GM23338 (cell line): ENCODE measurements at regions not wholly inside any gene's neighbourhood (a gene's known extent, or its start where the extent isn't known, plus 50 kb on each side); places are given as distances from the start of the nearest gene placed in this dataset.

Experiments used
- CREB1 ChIP-seq: fragments of 250-450 bp; sonication (Bioruptor Pico); IDR thresholded peaks from 2 replicates; pipeline ENCODE4 v1.5.0; 2020; ENCODE audit warnings: low read depth, mild to moderate bottlenecking, moderate library complexity
- EZH2 ChIP-seq: fragments of 200-600 bp; sonication (generic); IDR thresholded peaks from one replicate; pipeline ENCODE4 v1.8.0; 2017; ENCODE audit warnings: antibody characterized with exemption, mild to moderate bottlenecking, low read depth; ENCODE audit not compliant: unreplicated experiment
- EZH2phosphoT487 ChIP-seq: fragments of 200-600 bp; sonication (generic); IDR thresholded peaks from one replicate; pipeline ENCODE4 v1.8.1; 2018; ENCODE audit warnings: antibody characterized with exemption; ENCODE audit not compliant: unreplicated experiment
- JUNB ChIP-seq: IDR thresholded peaks from one replicate; pipeline ENCODE4 v1.6.1; 2016; ENCODE audit warnings: antibody characterized with exemption; ENCODE audit not compliant: unreplicated experiment
- NANOG ChIP-seq: IDR thresholded peaks from 2 replicates; pipeline ENCODE4 v1.6.1; 2016; ENCODE audit warnings: antibody characterized with exemption, borderline replicate concordance
- POLR2AphosphoS5 ChIP-seq: IDR thresholded peaks from 2 replicates; pipeline ENCODE4 v1.6.1; 2016; ENCODE audit warnings: antibody characterized with exemption, low read depth
- STAT1 ChIP-seq: IDR thresholded peaks from one replicate; pipeline ENCODE4 v1.6.1; 2016; ENCODE audit warnings: antibody characterized with exemption; ENCODE audit not compliant: unreplicated experiment
- ZNF114 ChIP-seq: fragments of 250-450 bp; sonication (Bioruptor Pico); IDR thresholded peaks from 2 replicates; pipeline ENCODE4 v1.5.0; 2020; ENCODE audit warnings: mild to moderate bottlenecking, moderate library complexity
- TF ChIP-seq, protein P1 (sequence below), 2 experiments: fragments of 200-600 bp in 1 of 2; sonication (generic) in 1 of 2; conservative IDR thresholded peaks; 2 replicates each; pipeline versions ENCODE4 v1.5.1 to v1.6.1; 2016 to 2017; ENCODE audit warnings: antibody characterized with exemption in 2 of 2, low read depth in 2 of 2, mild to moderate bottlenecking in 2 of 2, moderate library complexity in 1 of 2
- TF ChIP-seq, protein P2 (sequence below): fragments of 250-450 bp; sonication (Bioruptor Pico); IDR thresholded peaks from 2 replicates; pipeline ENCODE4 v1.5.0; 2020; ENCODE audit warnings: mild to moderate bottlenecking, moderate library complexity
- TF ChIP-seq, protein P3 (sequence below): IDR thresholded peaks from one replicate; pipeline ENCODE4 v1.6.1; 2018; ENCODE audit warnings: antibody characterized with exemption; ENCODE audit not compliant: unreplicated experiment
- TF ChIP-seq, protein P4 (sequence below): IDR thresholded peaks from 2 replicates; pipeline ENCODE4 v1.6.1; 2016; ENCODE audit warnings: antibody characterized with exemption

DNA sequence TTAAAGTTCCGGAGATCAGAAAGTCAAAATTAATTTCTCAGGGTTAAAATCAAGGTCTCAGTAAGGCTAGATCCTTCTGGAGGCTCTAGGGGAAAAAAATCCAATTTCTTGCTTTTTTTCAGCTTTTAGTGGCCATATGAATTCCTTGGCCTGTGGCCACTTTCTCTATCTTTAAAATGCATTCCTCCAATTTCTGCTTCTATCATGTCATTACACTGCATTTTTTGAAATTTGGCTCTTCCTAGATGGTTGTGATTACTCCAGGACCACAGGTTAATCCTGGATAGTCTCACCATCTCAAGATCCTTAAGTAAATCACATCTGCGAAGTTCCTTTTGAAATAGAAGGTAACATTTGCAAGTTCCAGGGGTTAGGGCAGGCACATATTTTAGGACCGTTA lies 1294.9 kb upstream of the CITED2 start:
- no peak for TF ChIP-seq POLR2AphosphoS5
- no peak for TF ChIP-seq EZH2phosphoT487
- TF ChIP-seq, protein P1, sequence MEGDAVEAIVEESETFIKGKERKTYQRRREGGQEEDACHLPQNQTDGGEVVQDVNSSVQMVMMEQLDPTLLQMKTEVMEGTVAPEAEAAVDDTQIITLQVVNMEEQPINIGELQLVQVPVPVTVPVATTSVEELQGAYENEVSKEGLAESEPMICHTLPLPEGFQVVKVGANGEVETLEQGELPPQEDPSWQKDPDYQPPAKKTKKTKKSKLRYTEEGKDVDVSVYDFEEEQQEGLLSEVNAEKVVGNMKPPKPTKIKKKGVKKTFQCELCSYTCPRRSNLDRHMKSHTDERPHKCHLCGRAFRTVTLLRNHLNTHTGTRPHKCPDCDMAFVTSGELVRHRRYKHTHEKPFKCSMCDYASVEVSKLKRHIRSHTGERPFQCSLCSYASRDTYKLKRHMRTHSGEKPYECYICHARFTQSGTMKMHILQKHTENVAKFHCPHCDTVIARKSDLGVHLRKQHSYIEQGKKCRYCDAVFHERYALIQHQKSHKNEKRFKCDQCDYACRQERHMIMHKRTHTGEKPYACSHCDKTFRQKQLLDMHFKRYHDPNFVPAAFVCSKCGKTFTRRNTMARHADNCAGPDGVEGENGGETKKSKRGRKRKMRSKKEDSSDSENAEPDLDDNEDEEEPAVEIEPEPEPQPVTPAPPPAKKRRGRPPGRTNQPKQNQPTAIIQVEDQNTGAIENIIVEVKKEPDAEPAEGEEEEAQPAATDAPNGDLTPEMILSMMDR (conservative IDR thresholded peaks at IDR 0.05; ENCODE audit: low read depth in 2 of 2): no peak
- no peak for TF ChIP-seq ZNF114 (CRISPR knock-in tag)
- TF ChIP-seq NANOG: no peak
- no peak for TF ChIP-seq EZH2
- TF ChIP-seq, protein P2, sequence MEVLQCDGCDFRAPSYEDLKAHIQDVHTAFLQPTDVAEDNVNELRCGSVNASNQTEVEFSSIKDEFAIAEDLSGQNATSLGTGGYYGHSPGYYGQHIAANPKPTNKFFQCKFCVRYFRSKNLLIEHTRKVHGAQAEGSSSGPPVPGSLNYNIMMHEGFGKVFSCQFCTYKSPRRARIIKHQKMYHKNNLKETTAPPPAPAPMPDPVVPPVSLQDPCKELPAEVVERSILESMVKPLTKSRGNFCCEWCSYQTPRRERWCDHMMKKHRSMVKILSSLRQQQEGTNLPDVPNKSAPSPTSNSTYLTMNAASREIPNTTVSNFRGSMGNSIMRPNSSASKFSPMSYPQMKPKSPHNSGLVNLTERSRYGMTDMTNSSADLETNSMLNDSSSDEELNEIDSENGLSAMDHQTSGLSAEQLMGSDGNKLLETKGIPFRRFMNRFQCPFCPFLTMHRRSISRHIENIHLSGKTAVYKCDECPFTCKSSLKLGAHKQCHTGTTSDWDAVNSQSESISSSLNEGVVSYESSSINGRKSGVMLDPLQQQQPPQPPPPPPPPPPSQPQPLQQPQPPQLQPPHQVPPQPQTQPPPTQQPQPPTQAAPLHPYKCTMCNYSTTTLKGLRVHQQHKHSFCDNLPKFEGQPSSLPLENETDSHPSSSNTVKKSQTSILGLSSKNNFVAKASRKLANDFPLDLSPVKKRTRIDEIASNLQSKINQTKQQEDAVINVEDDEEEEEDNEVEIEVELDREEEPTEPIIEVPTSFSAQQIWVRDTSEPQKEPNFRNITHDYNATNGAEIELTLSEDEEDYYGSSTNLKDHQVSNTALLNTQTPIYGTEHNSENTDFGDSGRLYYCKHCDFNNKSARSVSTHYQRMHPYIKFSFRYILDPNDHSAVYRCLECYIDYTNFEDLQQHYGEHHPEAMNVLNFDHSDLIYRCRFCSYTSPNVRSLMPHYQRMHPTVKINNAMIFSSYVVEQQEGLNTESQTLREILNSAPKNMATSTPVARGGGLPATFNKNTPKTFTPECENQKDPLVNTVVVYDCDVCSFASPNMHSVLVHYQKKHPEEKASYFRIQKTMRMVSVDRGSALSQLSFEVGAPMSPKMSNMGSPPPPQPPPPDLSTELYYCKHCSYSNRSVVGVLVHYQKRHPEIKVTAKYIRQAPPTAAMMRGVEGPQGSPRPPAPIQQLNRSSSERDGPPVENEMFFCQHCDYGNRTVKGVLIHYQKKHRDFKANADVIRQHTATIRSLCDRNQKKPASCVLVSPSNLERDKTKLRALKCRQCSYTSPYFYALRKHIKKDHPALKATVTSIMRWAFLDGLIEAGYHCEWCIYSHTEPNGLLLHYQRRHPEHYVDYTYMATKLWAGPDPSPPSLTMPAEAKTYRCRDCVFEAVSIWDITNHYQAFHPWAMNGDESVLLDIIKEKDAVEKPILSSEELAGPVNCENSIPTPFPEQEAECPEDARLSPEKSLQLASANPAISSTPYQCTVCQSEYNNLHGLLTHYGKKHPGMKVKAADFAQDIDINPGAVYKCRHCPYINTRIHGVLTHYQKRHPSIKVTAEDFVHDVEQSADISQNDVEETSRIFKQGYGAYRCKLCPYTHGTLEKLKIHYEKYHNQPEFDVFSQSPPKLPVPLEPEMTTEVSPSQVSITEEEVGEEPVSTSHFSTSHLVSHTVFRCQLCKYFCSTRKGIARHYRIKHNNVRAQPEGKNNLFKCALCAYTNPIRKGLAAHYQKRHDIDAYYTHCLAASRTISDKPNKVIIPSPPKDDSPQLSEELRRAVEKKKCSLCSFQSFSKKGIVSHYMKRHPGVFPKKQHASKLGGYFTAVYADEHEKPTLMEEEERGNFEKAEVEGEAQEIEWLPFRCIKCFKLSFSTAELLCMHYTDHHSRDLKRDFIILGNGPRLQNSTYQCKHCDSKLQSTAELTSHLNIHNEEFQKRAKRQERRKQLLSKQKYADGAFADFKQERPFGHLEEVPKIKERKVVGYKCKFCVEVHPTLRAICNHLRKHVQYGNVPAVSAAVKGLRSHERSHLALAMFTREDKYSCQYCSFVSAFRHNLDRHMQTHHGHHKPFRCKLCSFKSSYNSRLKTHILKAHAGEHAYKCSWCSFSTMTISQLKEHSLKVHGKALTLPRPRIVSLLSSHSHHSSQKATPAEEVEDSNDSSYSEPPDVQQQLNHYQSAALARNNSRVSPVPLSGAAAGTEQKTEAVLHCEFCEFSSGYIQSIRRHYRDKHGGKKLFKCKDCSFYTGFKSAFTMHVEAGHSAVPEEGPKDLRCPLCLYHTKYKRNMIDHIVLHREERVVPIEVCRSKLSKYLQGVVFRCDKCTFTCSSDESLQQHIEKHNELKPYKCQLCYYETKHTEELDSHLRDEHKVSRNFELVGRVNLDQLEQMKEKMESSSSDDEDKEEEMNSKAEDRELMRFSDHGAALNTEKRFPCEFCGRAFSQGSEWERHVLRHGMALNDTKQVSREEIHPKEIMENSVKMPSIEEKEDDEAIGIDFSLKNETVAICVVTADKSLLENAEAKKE (CRISPR knock-in tag): no peak
- no peak for TF ChIP-seq CREB1 (CRISPR knock-in tag)
- TF ChIP-seq, protein P3, sequence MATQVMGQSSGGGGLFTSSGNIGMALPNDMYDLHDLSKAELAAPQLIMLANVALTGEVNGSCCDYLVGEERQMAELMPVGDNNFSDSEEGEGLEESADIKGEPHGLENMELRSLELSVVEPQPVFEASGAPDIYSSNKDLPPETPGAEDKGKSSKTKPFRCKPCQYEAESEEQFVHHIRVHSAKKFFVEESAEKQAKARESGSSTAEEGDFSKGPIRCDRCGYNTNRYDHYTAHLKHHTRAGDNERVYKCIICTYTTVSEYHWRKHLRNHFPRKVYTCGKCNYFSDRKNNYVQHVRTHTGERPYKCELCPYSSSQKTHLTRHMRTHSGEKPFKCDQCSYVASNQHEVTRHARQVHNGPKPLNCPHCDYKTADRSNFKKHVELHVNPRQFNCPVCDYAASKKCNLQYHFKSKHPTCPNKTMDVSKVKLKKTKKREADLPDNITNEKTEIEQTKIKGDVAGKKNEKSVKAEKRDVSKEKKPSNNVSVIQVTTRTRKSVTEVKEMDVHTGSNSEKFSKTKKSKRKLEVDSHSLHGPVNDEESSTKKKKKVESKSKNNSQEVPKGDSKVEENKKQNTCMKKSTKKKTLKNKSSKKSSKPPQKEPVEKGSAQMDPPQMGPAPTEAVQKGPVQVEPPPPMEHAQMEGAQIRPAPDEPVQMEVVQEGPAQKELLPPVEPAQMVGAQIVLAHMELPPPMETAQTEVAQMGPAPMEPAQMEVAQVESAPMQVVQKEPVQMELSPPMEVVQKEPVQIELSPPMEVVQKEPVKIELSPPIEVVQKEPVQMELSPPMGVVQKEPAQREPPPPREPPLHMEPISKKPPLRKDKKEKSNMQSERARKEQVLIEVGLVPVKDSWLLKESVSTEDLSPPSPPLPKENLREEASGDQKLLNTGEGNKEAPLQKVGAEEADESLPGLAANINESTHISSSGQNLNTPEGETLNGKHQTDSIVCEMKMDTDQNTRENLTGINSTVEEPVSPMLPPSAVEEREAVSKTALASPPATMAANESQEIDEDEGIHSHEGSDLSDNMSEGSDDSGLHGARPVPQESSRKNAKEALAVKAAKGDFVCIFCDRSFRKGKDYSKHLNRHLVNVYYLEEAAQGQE: no peak
- TF ChIP-seq, protein P4, sequence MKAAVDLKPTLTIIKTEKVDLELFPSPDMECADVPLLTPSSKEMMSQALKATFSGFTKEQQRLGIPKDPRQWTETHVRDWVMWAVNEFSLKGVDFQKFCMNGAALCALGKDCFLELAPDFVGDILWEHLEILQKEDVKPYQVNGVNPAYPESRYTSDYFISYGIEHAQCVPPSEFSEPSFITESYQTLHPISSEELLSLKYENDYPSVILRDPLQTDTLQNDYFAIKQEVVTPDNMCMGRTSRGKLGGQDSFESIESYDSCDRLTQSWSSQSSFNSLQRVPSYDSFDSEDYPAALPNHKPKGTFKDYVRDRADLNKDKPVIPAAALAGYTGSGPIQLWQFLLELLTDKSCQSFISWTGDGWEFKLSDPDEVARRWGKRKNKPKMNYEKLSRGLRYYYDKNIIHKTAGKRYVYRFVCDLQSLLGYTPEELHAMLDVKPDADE: no peak
- no peak for TF ChIP-seq JUNB
- TF ChIP-seq STAT1: no peak
